PC-9 (cell line): ENCODE measurements at regions not wholly inside any gene's neighbourhood (a gene's known extent, or its start where the extent isn't known, plus 50 kb on each side); places are given as distances from the start of the nearest gene placed in this dataset.

Experiments used
- EZH2 ChIP-seq: fragments of 200-600 bp; sonication (generic); IDR thresholded peaks from 2 replicates; pipeline ENCODE4 v1.8.0; 2017; ENCODE audit warnings: antibody characterized with exemption, low read depth
- TF ChIP-seq, protein P1 (sequence below): fragments of 200-600 bp; sonication (generic); conservative IDR thresholded peaks from 2 replicates; pipeline ENCODE4 v1.6.1; 2017; ENCODE audit warnings: mixed run types, antibody characterized with exemption, mild to moderate bottlenecking, moderate library complexity

DNA sequence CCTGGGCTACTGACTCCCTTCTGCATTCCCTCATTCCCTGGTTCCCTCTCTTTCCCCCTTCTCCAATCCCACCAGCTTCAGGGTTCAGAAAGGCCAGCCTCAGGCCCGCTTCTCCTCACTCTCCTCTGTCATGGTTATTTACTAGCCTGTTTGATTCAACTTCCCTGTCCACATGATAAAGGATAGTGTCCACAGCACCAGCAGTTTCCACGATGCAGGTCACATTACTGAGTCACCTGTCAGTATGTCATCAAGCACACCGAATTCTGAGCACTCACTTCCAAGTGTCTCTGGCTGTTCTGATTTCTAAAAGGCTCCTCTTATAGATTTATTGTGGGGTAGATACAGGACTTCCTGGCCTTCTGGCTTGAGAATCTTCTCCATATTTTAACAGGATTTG lies 96.6 kb upstream of the CTNNB1 start:
- TF ChIP-seq, protein P1, sequence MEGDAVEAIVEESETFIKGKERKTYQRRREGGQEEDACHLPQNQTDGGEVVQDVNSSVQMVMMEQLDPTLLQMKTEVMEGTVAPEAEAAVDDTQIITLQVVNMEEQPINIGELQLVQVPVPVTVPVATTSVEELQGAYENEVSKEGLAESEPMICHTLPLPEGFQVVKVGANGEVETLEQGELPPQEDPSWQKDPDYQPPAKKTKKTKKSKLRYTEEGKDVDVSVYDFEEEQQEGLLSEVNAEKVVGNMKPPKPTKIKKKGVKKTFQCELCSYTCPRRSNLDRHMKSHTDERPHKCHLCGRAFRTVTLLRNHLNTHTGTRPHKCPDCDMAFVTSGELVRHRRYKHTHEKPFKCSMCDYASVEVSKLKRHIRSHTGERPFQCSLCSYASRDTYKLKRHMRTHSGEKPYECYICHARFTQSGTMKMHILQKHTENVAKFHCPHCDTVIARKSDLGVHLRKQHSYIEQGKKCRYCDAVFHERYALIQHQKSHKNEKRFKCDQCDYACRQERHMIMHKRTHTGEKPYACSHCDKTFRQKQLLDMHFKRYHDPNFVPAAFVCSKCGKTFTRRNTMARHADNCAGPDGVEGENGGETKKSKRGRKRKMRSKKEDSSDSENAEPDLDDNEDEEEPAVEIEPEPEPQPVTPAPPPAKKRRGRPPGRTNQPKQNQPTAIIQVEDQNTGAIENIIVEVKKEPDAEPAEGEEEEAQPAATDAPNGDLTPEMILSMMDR, result no peak
- TF ChIP-seq EZH2, result no peak
